ENCODE measurements at regions not wholly inside any gene's neighbourhood (a gene's known extent, or its start where the extent isn't known, plus 50 kb on each side); places are given as distances from the start of the nearest gene placed in this dataset.

GRCh38 chr1:229003233-229004031 lies 267.5 kb upstream of the RAB4A start (continued):
- TF ChIP-seq SIX4 (CRISPR knock-in tag; IDR thresholded peaks at IDR 0.05) (0 out of 2 replicates have a peak, but pooled peaks have one; percentile 24), RORA (CRISPR knock-in tag; IDR thresholded peaks at IDR 0.05) (no peak), CHD4 (IDR thresholded peaks at IDR 0.05; ENCODE audit: borderline replicate concordance, low read length) (no peak), RFXAP (CRISPR knock-in tag; IDR thresholded peaks at IDR 0.05; ENCODE audit: borderline replicate concordance) (no peak), PHF5A (CRISPR knock-in tag; IDR thresholded peaks at IDR 0.05; ENCODE audit: low read depth, unreplicated experiment) (no peak), NFE2L1 (CRISPR knock-in tag; IDR thresholded peaks at IDR 0.05; ENCODE audit: borderline replicate concordance) (no peak), ZBTB3 (CRISPR knock-in tag; IDR thresholded peaks at IDR 0.05; ENCODE audit: borderline replicate concordance, low read depth) (no peak), ZNF749 (CRISPR knock-in tag; IDR thresholded peaks at IDR 0.05; ENCODE audit: borderline replicate concordance) (peak; percentile 45; the same call in 1 of the 2 replicates), DPF2 (CRISPR knock-in tag; IDR thresholded peaks at IDR 0.05; ENCODE audit: borderline replicate concordance, low read depth) (no peak), RCOR2 (CRISPR knock-in tag; IDR thresholded peaks at IDR 0.05) (0 out of 2 replicates have a peak, but pooled peaks have one; percentile 65), MXD4 (CRISPR knock-in tag; IDR thresholded peaks at IDR 0.05) (no peak), REXO4 (CRISPR knock-in tag; IDR thresholded peaks at IDR 0.05; ENCODE audit: borderline replicate concordance) (no peak), IKZF4 (CRISPR knock-in tag; IDR thresholded peaks at IDR 0.05; ENCODE audit: borderline replicate concordance, low read depth, not compliant biosample characterization) (peak; percentile 35), ZNF34 (CRISPR knock-in tag; IDR thresholded peaks at IDR 0.05; ENCODE audit: borderline replicate concordance) (no peak), ESRRA (CRISPR knock-in tag; IDR thresholded peaks at IDR 0.05; ENCODE audit: low read depth) (no peak), NBN (conservative IDR thresholded peaks at IDR 0.05) (no peak), MTF2 (CRISPR knock-in tag; IDR thresholded peaks at IDR 0.05; ENCODE audit: borderline replicate concordance) (no peak), ZNF780A (CRISPR knock-in tag; IDR thresholded peaks at IDR 0.05) (no peak), ZNF513 (CRISPR knock-in tag; conservative IDR thresholded peaks at IDR 0.05) (no peak), SRY (CRISPR knock-in tag; IDR thresholded peaks at IDR 0.05) (no peak), ZNF331 (CRISPR knock-in tag; IDR thresholded peaks at IDR 0.05) (peak; percentile 71), MED8 (CRISPR knock-in tag; IDR thresholded peaks at IDR 0.05; ENCODE audit: insufficient replicate concordance) (no peak), MEF2D (CRISPR knock-in tag; IDR thresholded peaks at IDR 0.05) (0 out of 2 replicates have a peak, but pooled peaks have one; percentile 57), SMAD9 (CRISPR knock-in tag; IDR thresholded peaks at IDR 0.05) (0 out of 2 replicates have a peak, but pooled peaks have one; percentile 56), ZNF329 (CRISPR knock-in tag; IDR thresholded peaks at IDR 0.05; ENCODE audit: low read depth) (no peak), NFE2L2 (IDR thresholded peaks at IDR 0.05; ENCODE audit: low read length) (no peak), ZNF878 (CRISPR knock-in tag; IDR thresholded peaks at IDR 0.05) (no peak)
- TF ChIP-seq, protein P1, sequence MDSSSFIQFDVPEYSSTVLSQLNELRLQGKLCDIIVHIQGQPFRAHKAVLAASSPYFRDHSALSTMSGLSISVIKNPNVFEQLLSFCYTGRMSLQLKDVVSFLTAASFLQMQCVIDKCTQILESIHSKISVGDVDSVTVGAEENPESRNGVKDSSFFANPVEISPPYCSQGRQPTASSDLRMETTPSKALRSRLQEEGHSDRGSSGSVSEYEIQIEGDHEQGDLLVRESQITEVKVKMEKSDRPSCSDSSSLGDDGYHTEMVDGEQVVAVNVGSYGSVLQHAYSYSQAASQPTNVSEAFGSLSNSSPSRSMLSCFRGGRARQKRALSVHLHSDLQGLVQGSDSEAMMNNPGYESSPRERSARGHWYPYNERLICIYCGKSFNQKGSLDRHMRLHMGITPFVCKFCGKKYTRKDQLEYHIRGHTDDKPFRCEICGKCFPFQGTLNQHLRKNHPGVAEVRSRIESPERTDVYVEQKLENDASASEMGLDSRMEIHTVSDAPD (CRISPR knock-in tag; IDR thresholded peaks at IDR 0.05): no peak; the same call in 1 of the 2 replicates

Measured in HepG2 (cell line).